Spinal cord (tissue), 9 donors: ENCODE measurements at regions not wholly inside any gene's neighbourhood (a gene's known extent, or its start where the extent isn't known, plus 50 kb on each side); places are given as distances from the start of the nearest gene placed in this dataset.
A peak's percentile ranks its signal among the peaks of the same experiment; 100 is the strongest.

Source experiments
- DNase-seq, 6 donors: peaks; one replicate each; pipeline versions ENCODE4 v3.0.0 to v3.0.0-alpha.2; 2013 to 2015; ENCODE audit warnings: low spot score in 6 of 6, low read depth in 4 of 6
- H3K27ac ChIP-seq: one replicate; pipeline ENCODE4 v1.5.1; 2013; ENCODE audit warnings: low read depth, low read length, control low read depth
- H3K27me3 ChIP-seq: one replicate; pipeline ENCODE4 v1.6.1; 2013; ENCODE audit warnings: low read length; ENCODE audit not compliant: control insufficient read depth, insufficient read depth
- H3K36me3 ChIP-seq: one replicate; pipeline ENCODE4 v1.6.1; 2013; ENCODE audit warnings: low read length; ENCODE audit not compliant: control insufficient read depth, insufficient read depth
- H3K4me1 ChIP-seq: one replicate; pipeline ENCODE4 v1.6.1; 2013; ENCODE audit warnings: low read length; ENCODE audit not compliant: control insufficient read depth, insufficient read depth
- H3K4me3 ChIP-seq: one replicate; pipeline ENCODE4 v1.5.1; 2013; ENCODE audit warnings: low read depth, low read length, control low read depth
- H3K9me3 ChIP-seq: one replicate; pipeline ENCODE4 v1.6.1; 2013; ENCODE audit warnings: low read length; ENCODE audit not compliant: control insufficient read depth, insufficient read depth
- WGBS: methylation state at CpG from one replicate; pipeline ENCODE4 v1.1.5; 2013; ENCODE audit warnings: missing lambda C conversion rate; ENCODE audit not compliant: insufficient coverage; 5-methylcytosine and 5-hydroxymethylcytosine counted together
- donor health status: healthy.

- Histone ChIP-seq H3K27ac (no peak overlapping the region), H3K4me3 (no peak overlapping the region)
Measured at GRCh38 chr4:123305736-123306135, 90.9 kb upstream of the SPRY1 start.

DNA sequence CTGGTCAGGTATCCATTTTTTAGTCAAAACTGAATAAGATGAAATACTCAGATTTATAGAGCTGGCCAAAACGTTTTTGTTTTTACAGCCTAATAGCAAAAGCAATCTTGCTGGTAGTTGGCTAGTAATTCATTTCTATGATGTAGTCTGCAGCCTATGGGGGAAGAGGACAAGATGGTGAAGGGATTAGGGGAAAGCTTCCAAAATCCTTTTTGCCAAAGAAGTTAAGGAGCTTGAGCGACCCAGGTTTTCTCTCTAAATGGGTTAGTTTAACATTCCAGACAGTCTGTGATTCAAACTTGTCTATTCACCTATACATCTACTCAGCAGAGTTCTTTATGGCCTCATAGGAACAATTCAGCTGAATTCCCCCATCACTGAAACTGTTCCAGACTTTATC, 89.8 kb upstream of the SPRY1 start:
- Histone ChIP-seq H3K36me3 (no peaks in the 10 kb centered on the region), H3K4me3 (no peak overlapping the region), H3K27ac (no peak overlapping the region), H3K4me1 (peaks cover 10% of the 10 kb centered on the region), H3K27me3 (no peaks in the 10 kb centered on the region), H3K9me3 (no peaks in the 10 kb centered on the region)
- 100% methylated on average over 1 of the region's 2 CpGs for WGBS
- no peak for DNase-seq

More at GRCh38 chr4:123305736-123306135, 90.9 kb upstream of the SPRY1 start:
- DNase-seq: peak in 2 of 6 donors; percentile 23 to 50
- H3K9me3 ChIP-seq: no peaks in the 10 kb centered on the region
- peaks cover 10% of the 10 kb centered on the region for H3K4me1 ChIP-seq
- H3K36me3 ChIP-seq: no peaks in the 10 kb centered on the region
- no CpG with 5 or more reads among the region's 6 CpGs for WGBS
- H3K27me3 ChIP-seq: no peaks in the 10 kb centered on the region

DNA sequence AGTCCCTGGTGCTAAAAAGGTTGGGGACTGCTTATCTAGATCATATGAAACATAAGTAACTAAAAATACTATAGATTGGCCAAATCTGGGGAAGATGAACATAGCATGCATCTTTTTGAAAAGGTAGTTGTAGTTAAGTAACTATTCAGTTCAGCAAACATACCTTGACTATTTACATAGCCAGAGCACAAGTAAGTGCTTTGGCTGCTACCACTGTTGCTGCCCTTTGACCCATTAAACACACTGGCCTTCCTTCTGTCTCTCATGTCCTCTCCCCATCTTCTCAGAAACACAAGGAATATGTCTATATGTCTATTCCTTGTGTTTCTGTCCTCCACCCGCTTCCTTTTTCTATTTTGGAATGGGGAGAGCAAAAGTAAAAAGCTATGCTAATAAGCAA, 87.9 kb upstream of the SPRY1 start:
- no peak overlapping the region for H3K27ac ChIP-seq
- no peaks in the 10 kb centered on the region for H3K27me3 ChIP-seq
- peaks cover 15% of the 10 kb centered on the region for H3K4me1 ChIP-seq
- H3K9me3 ChIP-seq: no peaks in the 10 kb centered on the region
- no peaks in the 10 kb centered on the region for H3K36me3 ChIP-seq
- no peak for DNase-seq
- H3K4me3 ChIP-seq: no peak overlapping the region
- no CpG with 5 or more reads among the region's 1 CpG for WGBS

DNA sequence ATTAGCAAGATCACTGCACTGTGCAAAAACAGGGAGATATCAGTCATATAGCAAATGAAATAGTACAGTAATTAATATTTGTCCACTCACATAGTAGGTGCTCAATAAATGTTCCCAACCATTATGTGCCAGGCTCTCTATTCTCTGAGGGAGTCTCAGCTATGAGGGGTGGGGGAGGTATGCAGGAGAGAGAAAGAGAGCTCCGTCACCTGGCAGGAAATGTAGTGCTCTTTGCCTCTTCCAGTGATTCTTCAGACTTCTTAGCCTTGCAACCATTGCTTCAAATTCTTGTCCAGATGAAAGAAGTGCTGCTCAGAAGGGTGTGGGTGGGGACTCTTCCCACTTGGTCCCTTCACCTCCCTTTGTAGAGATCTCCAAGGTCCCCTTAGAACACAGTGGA, 84.5 kb upstream of the SPRY1 start:
- WGBS: no CpG with 5 or more reads among the region's 1 CpG
- H3K27me3 ChIP-seq: no peaks in the 10 kb centered on the region
- no peaks in the 10 kb centered on the region for H3K9me3 ChIP-seq
- H3K4me1 ChIP-seq: peaks cover 6% of the 10 kb centered on the region
- no peak overlapping the region for H3K27ac ChIP-seq
- no peak overlapping the region for H3K4me3 ChIP-seq
- no peaks in the 10 kb centered on the region for H3K36me3 ChIP-seq
- peak in 1 of 6 donors; percentile 16 for DNase-seq

DNA sequence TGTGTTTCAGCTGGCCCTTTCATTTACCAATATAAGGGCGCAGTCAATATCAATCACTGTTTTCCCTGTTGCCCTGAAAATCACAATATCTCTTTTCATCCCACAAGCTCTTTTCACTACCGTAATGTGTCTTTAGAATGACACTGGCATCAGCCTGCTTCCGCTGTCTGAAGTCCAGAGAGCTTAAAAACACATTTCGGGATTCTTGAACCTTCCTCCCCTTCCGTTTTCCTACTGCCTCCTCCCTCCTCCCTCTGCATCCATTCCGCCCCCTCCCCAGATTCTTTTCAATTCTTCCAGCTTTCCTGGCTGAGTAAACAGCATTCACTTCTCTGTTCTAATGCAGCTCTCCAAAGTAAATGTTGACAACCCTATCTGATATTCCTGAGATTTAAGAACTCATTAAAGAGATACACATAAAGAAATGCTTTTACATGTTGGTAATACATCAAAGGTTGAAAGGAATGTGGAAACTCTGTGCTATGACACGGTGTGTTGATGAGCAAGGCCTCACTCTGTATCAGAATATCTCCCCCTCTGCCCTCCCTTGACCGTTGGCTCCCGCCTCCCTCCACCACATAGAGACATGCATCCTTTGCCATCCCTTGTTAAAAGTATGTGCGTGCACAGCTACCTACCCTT, 83.5 kb upstream of the SPRY1 start:
- peak overlapping the region; percentile 54 for H3K27ac ChIP-seq
- H3K36me3 ChIP-seq: no peaks in the 10 kb centered on the region
- WGBS: 19% methylated on average over 6 of the region's 10 CpGs
- H3K4me1 ChIP-seq: peaks cover 6% of the 10 kb centered on the region
- no peaks in the 10 kb centered on the region for H3K27me3 ChIP-seq
- no peaks in the 10 kb centered on the region for H3K9me3 ChIP-seq
- no peak overlapping the region for H3K4me3 ChIP-seq
- peak in 4 of 6 donors; percentile 31 to 88 (median 62) for DNase-seq

DNA sequence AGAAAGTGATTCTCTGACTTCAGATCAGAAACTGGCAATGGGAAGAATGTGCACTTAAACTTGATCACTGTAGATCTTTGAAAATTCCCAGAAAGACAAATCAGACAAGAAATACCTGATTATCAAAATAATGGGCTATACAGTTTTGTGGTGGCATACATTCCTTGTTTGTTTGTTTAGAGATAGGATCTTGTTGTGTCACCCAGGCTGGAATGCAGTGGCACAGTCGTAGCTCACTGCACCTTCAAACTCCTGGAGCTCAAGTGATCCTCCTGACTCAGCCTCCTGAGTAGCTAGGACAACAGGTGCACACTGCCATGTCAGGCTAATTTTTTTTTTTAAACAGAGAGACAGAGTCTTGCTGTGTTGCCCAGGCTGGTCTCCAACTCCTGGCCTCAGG, 81.0 kb upstream of the SPRY1 start:
- peaks cover 6% of the 10 kb centered on the region for H3K4me1 ChIP-seq
- H3K9me3 ChIP-seq: no peaks in the 10 kb centered on the region
- DNase-seq: no peak
- H3K36me3 ChIP-seq: no peaks in the 10 kb centered on the region
- no peak overlapping the region for H3K27ac ChIP-seq
- H3K4me3 ChIP-seq: no peak overlapping the region
- H3K27me3 ChIP-seq: no peaks in the 10 kb centered on the region
- 100% methylated on average over 1 of the region's 1 CpG for WGBS

GRCh38 chr4:123317211-123317610, 79.4 kb upstream of the SPRY1 start:
- H3K36me3 ChIP-seq: no peaks in the 10 kb centered on the region
- peaks cover 2% of the 10 kb centered on the region for H3K9me3 ChIP-seq
- no peak overlapping the region for H3K27ac ChIP-seq
- WGBS: 100% methylated on average over 1 of the region's 2 CpGs
- DNase-seq: no peak
- H3K4me3 ChIP-seq: no peak overlapping the region
- H3K4me1 ChIP-seq: peaks cover 6% of the 10 kb centered on the region
- no peaks in the 10 kb centered on the region for H3K27me3 ChIP-seq

- no peak overlapping the region for H3K4me3 ChIP-seq
- peaks cover 2% of the 10 kb centered on the region for H3K9me3 ChIP-seq
- no peaks in the 10 kb centered on the region for H3K27me3 ChIP-seq
- no peaks in the 10 kb centered on the region for H3K36me3 ChIP-seq
- no peak overlapping the region for H3K27ac ChIP-seq
- H3K4me1 ChIP-seq: no peaks in the 10 kb centered on the region
- 100% methylated on average over 1 of the region's 2 CpGs for WGBS
- DNase-seq: no peak
Measured at GRCh38 chr4:123319639-123320038, 77.0 kb upstream of the SPRY1 start.

DNA sequence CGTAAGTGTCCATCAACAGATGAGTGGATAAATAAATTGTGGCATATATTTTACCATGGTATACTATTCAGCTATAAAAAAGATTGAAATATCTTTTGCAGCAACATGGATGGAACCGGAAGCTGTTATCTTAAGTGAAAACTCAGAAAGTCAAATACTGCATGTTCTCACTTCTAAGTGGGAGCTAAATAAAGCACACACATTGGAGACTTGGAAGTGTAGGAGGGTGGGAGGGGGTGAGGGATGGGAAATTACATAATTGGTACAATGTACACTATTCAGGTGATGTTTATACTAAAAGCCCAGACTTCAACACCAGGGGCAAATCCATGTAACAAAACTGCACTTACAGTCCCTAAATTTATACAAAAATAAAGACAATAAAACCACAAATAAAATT, 72.6 kb upstream of the SPRY1 start:
- DNase-seq: no peak
- H3K27ac ChIP-seq: no peak overlapping the region
- peaks cover 2% of the 10 kb centered on the region for H3K9me3 ChIP-seq
- no peaks in the 10 kb centered on the region for H3K4me1 ChIP-seq
- no CpG with 5 or more reads among the region's 2 CpGs for WGBS
- H3K36me3 ChIP-seq: no peaks in the 10 kb centered on the region
- no peak overlapping the region for H3K4me3 ChIP-seq
- no peaks in the 10 kb centered on the region for H3K27me3 ChIP-seq

DNA sequence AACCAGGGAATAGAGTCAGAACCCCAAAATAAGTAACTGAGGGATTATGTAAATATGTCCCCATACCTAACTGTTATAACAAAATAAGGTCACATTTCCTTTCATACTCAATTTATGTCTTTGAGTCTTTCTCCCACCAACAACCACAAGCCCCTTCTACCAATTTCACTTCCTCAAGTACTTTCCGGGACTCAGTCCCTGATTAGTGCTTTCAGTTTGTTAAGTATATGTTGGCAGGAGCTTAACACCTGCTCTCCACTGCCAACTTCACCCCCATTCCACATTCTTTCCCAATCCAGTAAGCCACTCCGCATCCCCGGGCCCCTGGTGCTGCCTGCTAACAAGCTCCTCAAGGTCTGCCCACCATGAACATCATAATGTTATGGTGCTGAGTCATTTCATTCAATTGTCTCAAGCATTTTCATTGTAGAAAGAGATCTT, 71.3 kb upstream of the SPRY1 start:
- no peaks in the 10 kb centered on the region for H3K36me3 ChIP-seq
- H3K4me1 ChIP-seq: no peaks in the 10 kb centered on the region
- no peaks in the 10 kb centered on the region for H3K27me3 ChIP-seq
- no peak overlapping the region for H3K27ac ChIP-seq
- no peak for DNase-seq
- H3K9me3 ChIP-seq: peaks cover 2% of the 10 kb centered on the region
- H3K4me3 ChIP-seq: no peak overlapping the region
- no CpG with 5 or more reads among the region's 3 CpGs for WGBS
